MM.1S (cell line): ENCODE measurements at regions not wholly inside any gene's neighbourhood (a gene's known extent, or its start where the extent isn't known, plus 50 kb on each side); places are given as distances from the start of the nearest gene placed in this dataset.

ENCODE experiments used
- DNase-seq: peaks from one replicate; pipeline ENCODE4 v3.0.0-alpha.2; 2015
- H2AFZ ChIP-seq: fragments of 300-600 bp; sonication (generic); 2 replicates; pipeline ENCODE4 v1.6.0; 2016; ENCODE audit warnings: antibody characterized with exemption, low read length
- H3F3A ChIP-seq: fragments of 300-600 bp; sonication (generic); 2 replicates; pipeline ENCODE4 v1.6.1; 2016; ENCODE audit warnings: mild to moderate bottlenecking, antibody characterized with exemption, low read length, moderate library complexity, mixed read lengths; ENCODE audit not compliant: insufficient read depth
- H3K27ac ChIP-seq: fragments of 300-600 bp; sonication (generic); 2 replicates; pipeline ENCODE4 v1.5.1; 2016; ENCODE audit warnings: mild to moderate bottlenecking, low read length
- H3K27me3 ChIP-seq: fragments of 300-600 bp; sonication (generic); replicated peaks from 2 replicates; pipeline ENCODE4 v1.6.0; 2016; ENCODE audit warnings: low read length; ENCODE audit not compliant: insufficient read depth
- H3K36me3 ChIP-seq: fragments of 300-600 bp; sonication (generic); replicated peaks from 2 replicates; pipeline ENCODE4 v1.6.1; 2016; ENCODE audit warnings: mild to moderate bottlenecking, low read length, mixed read lengths; ENCODE audit not compliant: insufficient read depth
- H3K4me1 ChIP-seq: fragments of 300-600 bp; sonication (generic); 2 replicates; pipeline ENCODE4 v1.6.1; 2016; ENCODE audit warnings: low read length, mixed read lengths
- H3K4me2 ChIP-seq: fragments of 300-600 bp; sonication (generic); 2 replicates; pipeline ENCODE4 v1.6.0; 2016; ENCODE audit warnings: low read depth, low read length
- H3K4me3 ChIP-seq: fragments of 300-600 bp; sonication (generic); 2 replicates; pipeline ENCODE4 v1.5.1; 2016; ENCODE audit warnings: low read length, mixed read lengths
- H3K79me2 ChIP-seq: fragments of 300-600 bp; sonication (generic); 2 replicates; pipeline ENCODE4 v1.6.1; 2016; ENCODE audit warnings: mixed run types, low read length, mixed read lengths
- H3K9ac ChIP-seq: fragments of 300-600 bp; sonication (generic); 2 replicates; pipeline ENCODE4 v1.6.1; 2016; ENCODE audit warnings: low read length, mixed read lengths
- H3K9me2 ChIP-seq: fragments of 300-600 bp; sonication (generic); replicated peaks from 2 replicates; pipeline ENCODE4 v1.6.1; 2016; ENCODE audit warnings: mild to moderate bottlenecking, low read length, mixed read lengths; ENCODE audit not compliant: insufficient read depth
- H3K9me3 ChIP-seq: fragments of 300-600 bp; sonication (generic); replicated peaks from 2 replicates; pipeline ENCODE4 v1.6.1; 2016; ENCODE audit warnings: mild to moderate bottlenecking, low read length, mixed read lengths; ENCODE audit not compliant: insufficient read depth
- H4K20me1 ChIP-seq: fragments of 300-600 bp; sonication (generic); 2 replicates; pipeline ENCODE4 v1.6.1; 2016; ENCODE audit warnings: mild to moderate bottlenecking, low read length, moderate library complexity, mixed read lengths; ENCODE audit not compliant: insufficient read depth
- CTCF ChIP-seq: fragments of 300-600 bp; sonication (generic); IDR thresholded peaks from 2 replicates; pipeline ENCODE4 v1.5.1; 2016; ENCODE audit warnings: antibody characterized with exemption, low read length, mixed read lengths
- EZH2 ChIP-seq: fragments of 300-600 bp; sonication (generic); optimal IDR thresholded peaks from 2 replicates; pipeline ENCODE3; 2017; ENCODE audit warnings: low read depth, mild to moderate bottlenecking, antibody characterized with exemption, low read length, mixed read lengths
- EZH2phosphoT487 ChIP-seq: fragments of 300-600 bp; sonication (generic); IDR thresholded peaks from 2 replicates; pipeline ENCODE4 v1.6.1; 2018; ENCODE audit warnings: antibody characterized with exemption, low read length

GRCh38 chr13:73674570-73674969, 459.6 kb downstream of the KLF12 start:
- Histone ChIP-seq H3K9ac (no peak overlapping the region), H3K27me3 (no peaks in the 10 kb centered on the region), H3K4me1 (no peaks in the 10 kb centered on the region), H3K9me3 (no peaks in the 10 kb centered on the region), H3K79me2 (no peaks in the 10 kb centered on the region), H3K4me2 (no peak overlapping the region), H2AFZ (no peak overlapping the region), H3K4me3 (no peak overlapping the region), H4K20me1 (no peaks in the 10 kb centered on the region), H3K36me3 (no peaks in the 10 kb centered on the region), H3K9me2 (no peaks in the 10 kb centered on the region), H3F3A (no peaks in the 10 kb centered on the region), H3K27ac (no peak overlapping the region)
- no peak for DNase-seq
- TF ChIP-seq CTCF, result no peak
- TF ChIP-seq EZH2, result no peak
- no peak for TF ChIP-seq EZH2phosphoT487

GRCh38 chr13:73673931-73674330, 460.3 kb downstream of the KLF12 start:
- no peak for TF ChIP-seq EZH2phosphoT487
- TF ChIP-seq EZH2, result no peak
- no peak for TF ChIP-seq CTCF
- no peaks in the 10 kb centered on the region for H3K9me3 ChIP-seq
- no peaks in the 10 kb centered on the region for H3K27me3 ChIP-seq

GRCh38 chr13:73672492-73672891, 461.7 kb downstream of the KLF12 start:
- Histone ChIP-seq H2AFZ (no peak overlapping the region), H3F3A (no peaks in the 10 kb centered on the region), H4K20me1 (no peaks in the 10 kb centered on the region), H3K9me2 (no peaks in the 10 kb centered on the region), H3K27me3 (no peaks in the 10 kb centered on the region), H3K9ac (no peak overlapping the region), H3K9me3 (no peaks in the 10 kb centered on the region), H3K36me3 (no peaks in the 10 kb centered on the region), H3K79me2 (no peaks in the 10 kb centered on the region), H3K4me1 (no peaks in the 10 kb centered on the region), H3K27ac (no peak overlapping the region), H3K4me3 (no peak overlapping the region), H3K4me2 (no peak overlapping the region)
- no peak for DNase-seq
- TF ChIP-seq CTCF, result no peak
- no peak for TF ChIP-seq EZH2
- TF ChIP-seq EZH2phosphoT487, result no peak

More at GRCh38 chr13:73673931-73674330, 460.3 kb downstream of the KLF12 start:
- no peaks in the 10 kb centered on the region for H3K9me2 ChIP-seq
- H4K20me1 ChIP-seq, result no peaks in the 10 kb centered on the region
- H3K4me1 ChIP-seq, result no peaks in the 10 kb centered on the region
- H3K79me2 ChIP-seq, result no peaks in the 10 kb centered on the region
- H3K9ac ChIP-seq, result no peak overlapping the region
- H3K27ac ChIP-seq, result no peak overlapping the region
- no peak overlapping the region for H2AFZ ChIP-seq
- H3F3A ChIP-seq, result no peaks in the 10 kb centered on the region
- no peak overlapping the region for H3K4me2 ChIP-seq
- no peaks in the 10 kb centered on the region for H3K36me3 ChIP-seq
- no peak overlapping the region for H3K4me3 ChIP-seq
- no peak for DNase-seq
